Fibroblast of mammary gland (primary cell): ENCODE measurements at regions not wholly inside any gene's neighbourhood (a gene's known extent, or its start where the extent isn't known, plus 50 kb on each side); places are given as distances from the start of the nearest gene placed in this dataset.

Source experiments
- DNase-seq: peaks from one replicate; pipeline ENCODE4 v3.0.0-alpha.2; 2010; ENCODE audit warnings: low read depth
- H3K4me3 ChIP-seq: 2 replicates; pipeline ENCODE4 v1.5.1; 2011; ENCODE audit warnings: low read depth, mild to moderate bottlenecking, low read length, moderate library complexity; ENCODE audit not compliant: control insufficient read depth
- TF ChIP-seq, protein P1 (sequence below): conservative IDR thresholded peaks from 2 replicates; pipeline ENCODE4 v1.5.1; 2011; ENCODE audit warnings: low read depth, low read length, inconsistent platforms; ENCODE audit not compliant: control insufficient read depth, insufficient read depth

DNA sequence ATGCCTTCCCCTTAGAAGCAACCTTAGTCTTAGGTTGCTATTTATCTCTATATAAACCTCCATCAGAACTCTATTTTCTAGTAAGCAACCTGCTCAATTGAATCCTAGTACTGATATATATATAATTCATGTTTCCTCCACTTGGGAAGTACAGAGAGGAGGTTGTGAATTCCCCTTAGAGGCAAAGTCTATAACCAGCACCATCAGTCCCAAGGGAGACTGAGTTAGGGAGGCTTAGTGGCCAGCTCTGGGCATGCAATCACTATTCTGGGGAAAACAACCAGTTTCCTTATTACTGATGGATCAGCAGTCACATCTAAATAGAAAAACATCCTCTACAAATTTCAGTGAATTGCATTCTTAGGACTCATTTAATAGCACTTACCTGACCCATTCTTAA, 489.1 kb downstream of the RMST start:
- TF ChIP-seq, protein P1, sequence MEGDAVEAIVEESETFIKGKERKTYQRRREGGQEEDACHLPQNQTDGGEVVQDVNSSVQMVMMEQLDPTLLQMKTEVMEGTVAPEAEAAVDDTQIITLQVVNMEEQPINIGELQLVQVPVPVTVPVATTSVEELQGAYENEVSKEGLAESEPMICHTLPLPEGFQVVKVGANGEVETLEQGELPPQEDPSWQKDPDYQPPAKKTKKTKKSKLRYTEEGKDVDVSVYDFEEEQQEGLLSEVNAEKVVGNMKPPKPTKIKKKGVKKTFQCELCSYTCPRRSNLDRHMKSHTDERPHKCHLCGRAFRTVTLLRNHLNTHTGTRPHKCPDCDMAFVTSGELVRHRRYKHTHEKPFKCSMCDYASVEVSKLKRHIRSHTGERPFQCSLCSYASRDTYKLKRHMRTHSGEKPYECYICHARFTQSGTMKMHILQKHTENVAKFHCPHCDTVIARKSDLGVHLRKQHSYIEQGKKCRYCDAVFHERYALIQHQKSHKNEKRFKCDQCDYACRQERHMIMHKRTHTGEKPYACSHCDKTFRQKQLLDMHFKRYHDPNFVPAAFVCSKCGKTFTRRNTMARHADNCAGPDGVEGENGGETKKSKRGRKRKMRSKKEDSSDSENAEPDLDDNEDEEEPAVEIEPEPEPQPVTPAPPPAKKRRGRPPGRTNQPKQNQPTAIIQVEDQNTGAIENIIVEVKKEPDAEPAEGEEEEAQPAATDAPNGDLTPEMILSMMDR: no peak
- H3K4me3 ChIP-seq: no peak overlapping the region
- DNase-seq: no peak

DNA sequence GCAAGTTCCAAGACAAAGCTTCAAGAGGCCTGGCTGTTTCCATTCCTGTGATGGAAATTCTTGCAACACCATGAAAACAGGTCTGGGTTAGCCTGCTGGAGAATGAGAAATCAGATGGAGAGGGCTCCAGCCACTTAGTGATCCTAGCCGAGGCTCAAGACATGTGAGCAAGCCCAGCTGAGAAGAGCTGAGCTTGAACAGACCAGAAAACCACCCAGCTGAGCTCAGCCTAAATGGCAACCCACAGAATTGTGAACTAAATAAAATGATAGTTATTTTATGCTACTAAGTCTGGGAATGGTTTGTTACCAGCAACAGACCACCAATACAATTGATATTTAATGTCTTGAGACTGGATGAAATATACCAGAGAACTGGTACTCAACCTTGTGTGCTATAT, 494.5 kb downstream of the RMST start:
- no peak overlapping the region for H3K4me3 ChIP-seq
- TF ChIP-seq, protein P1: no peak
- DNase-seq: no peak

DNA sequence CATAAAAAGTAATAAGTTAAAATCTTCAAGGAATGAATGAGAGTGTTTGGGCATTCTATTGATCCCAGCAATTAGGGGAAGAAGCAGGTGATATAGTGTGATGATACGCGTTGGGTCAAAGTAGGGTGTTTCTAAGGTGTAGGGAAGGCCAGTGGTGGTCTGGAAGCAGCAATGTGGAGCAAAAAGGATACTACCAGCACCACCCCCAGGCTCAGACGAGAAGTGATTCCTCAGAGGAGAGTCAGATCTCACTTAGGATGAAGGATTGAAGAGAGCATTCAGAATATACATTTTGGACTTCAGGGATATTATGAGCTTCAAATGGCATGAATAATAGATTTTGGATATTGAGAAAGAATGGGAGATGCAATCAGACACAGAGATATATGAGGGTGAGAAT, 497.6 kb downstream of the RMST start:
- TF ChIP-seq, protein P1: no peak
- no peak overlapping the region for H3K4me3 ChIP-seq
- no peak for DNase-seq

DNA sequence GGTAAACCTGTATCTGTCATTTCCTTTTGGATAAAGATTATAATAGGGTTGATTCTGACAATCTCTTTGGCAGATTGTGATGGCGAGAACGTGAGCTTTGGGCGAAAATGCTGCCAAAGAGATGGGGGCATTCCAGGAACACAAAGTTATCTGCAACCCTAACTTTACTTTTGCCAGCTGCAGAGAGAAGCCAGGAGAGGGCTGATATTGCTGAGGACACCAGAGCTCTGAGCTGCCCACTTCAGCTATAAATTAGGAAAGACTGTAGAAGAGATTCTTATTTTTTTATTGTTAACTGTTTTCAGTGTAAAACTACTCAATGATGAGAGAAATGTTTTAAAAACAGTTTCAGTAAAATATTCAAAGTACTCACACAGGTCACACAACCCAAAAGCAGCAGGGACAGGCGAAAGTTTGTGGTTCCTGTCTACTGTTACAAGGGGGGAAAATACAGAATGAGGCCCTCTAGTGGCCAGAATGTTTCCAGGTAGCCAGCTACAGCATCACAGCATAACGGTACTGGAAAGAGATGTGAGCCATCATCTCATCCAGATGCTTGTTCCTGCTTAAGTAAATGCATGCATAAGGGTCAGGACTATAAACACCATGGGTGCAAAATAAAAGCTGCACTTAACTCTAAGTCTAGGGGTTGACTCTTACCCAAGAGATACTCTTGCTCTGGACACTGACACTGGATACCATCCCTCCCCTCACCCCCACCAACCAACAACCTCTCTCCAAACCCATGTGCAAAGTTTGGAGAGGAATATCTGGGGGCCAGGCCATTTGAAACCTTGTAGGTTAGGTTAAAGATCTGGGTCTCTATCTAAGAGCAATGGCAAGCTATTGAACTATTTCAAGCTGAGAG, 498.4 kb downstream of the RMST start:
- TF ChIP-seq, protein P1: peak; percentile 71
- no peak overlapping the region for H3K4me3 ChIP-seq
- DNase-seq: peak; percentile 43

DNA sequence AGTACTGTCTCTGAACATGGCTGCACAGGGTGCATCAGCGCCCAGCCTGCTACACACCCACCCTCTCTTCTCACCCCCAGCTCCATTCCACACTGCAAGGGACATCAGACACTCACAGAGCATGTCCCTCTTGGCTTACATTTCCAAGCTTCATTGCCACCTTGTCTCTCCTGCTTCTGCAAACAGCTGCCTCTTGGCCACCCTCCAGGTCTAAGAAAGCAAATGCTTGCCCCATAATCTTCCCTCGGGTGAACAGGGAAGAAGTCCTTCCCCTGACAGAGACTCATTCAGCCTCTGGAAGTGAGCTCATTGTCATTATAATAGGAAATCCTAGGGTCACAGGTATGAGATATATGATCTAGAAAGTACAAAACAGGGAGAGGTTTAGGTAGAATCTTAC, 505.2 kb downstream of the RMST start:
- TF ChIP-seq, protein P1: no peak

DNA sequence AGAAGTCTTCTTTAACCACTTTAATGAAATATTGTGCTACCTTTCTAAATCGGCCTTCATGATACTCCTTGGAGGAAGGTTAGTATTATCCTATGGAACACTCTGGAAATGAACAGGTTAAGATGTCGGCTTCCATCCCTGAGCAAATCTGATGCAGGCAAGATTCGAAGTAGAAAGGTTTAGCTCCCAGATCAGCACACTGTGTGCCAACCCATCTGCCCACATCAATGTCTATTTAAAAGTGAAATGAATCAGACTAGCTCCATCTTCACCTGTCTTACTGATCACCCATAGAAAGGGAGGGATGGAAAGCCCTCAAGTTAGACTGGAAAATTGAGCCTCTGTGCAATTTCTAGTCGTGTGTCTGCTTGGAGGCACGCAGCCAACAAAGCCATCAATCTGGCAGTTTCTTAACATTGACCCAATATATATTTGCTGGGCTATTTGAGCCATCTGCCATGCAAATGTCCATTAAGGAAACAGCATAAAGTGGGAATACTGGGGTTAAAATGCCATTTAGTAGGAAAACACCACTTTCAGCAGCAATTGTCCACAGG, 506.1 kb downstream of the RMST start:
- no peak for DNase-seq
- H3K4me3 ChIP-seq: no peak overlapping the region
- TF ChIP-seq, protein P1: no peak

More for the DNA sequence above, 505.2 kb downstream of the RMST start:
- no peak overlapping the region for H3K4me3 ChIP-seq
- no peak for DNase-seq
